Sigmoid colon (tissue), 6 donors: ENCODE measurements at regions not wholly inside any gene's neighbourhood (a gene's known extent, or its start where the extent isn't known, plus 50 kb on each side); places are given as distances from the start of the nearest gene placed in this dataset.

Experiments used
- DNase-seq: peaks from one replicate; pipeline ENCODE4 v3.0.0-alpha.2; 2019
- H3K27ac ChIP-seq, 4 donors: fragments of 200-600 bp; sonication (generic); one replicate each; pipeline ENCODE4 v1.5.1; 2016 to 2019; ENCODE audit warnings: mild to moderate bottlenecking in 1 of 4
- H3K27me3 ChIP-seq, 3 donors: fragments of 200-600 bp; sonication (generic); one replicate each; pipeline ENCODE4 v1.5.1; 2019; ENCODE audit warnings: mild to moderate bottlenecking in 1 of 3
- H3K36me3 ChIP-seq, 4 donors: fragments of 200-600 bp; sonication (generic); one replicate each; pipeline ENCODE4 v1.5.1; 2016 to 2019
- H3K4me1 ChIP-seq, 4 donors: fragments of 200-600 bp; sonication (generic); one replicate each; pipeline ENCODE4 v1.5.1; 2017 to 2019
- H3K4me3 ChIP-seq, 4 donors: fragments of 200-600 bp; sonication (generic); one replicate each; pipeline ENCODE4 v1.5.1; 2017 to 2019; ENCODE audit warnings: mild to moderate bottlenecking in 2 of 4, moderate library complexity in 1 of 4
- H3K9me3 ChIP-seq, 4 donors: fragments of 200-600 bp in 3 of 4; sonication (generic) in 3 of 4; one replicate each; pipeline versions ENCODE4 v1.5.1 to v1.6.1; 2013 to 2019
- EP300 ChIP-seq, 4 donors: sonication (generic); formaldehyde crosslinking; IDR thresholded peaks; one replicate each; pipeline ENCODE4 v1.6.1; 2017; ENCODE audit warnings: antibody characterized with exemption in 4 of 4
- POLR2A ChIP-seq, 2 donors: fragments of 450-650 bp; IDR thresholded peaks; one replicate each; pipeline ENCODE4 v1.6.1; 2016; ENCODE audit warnings: antibody characterized with exemption in 2 of 2, mild to moderate bottlenecking in 2 of 2, moderate library complexity in 2 of 2
- POLR2AphosphoS5 ChIP-seq, 4 donors: sonication (generic); formaldehyde crosslinking; IDR thresholded peaks; one replicate each; pipeline ENCODE4 v1.6.1; 2017; ENCODE audit warnings: antibody characterized with exemption in 4 of 4
- WGBS, 2 donors: extraction: QIAGEN DNeasy Blood & Tissue Kit; methylation state at CpG; one replicate each; pipeline ENCODE4 v1.1.7; 2013; 5-methylcytosine and 5-hydroxymethylcytosine counted together
- intact Hi-C: fragments of 100-400 bp; cut with DNase I; formaldehyde crosslinking; loops from one replicate; pipeline ENCODE4 v1.15.1; 2023
- TF ChIP-seq, protein P1 (sequence below), 4 experiments: fragments of 450-650 bp in 3 of 4; fragments of 200-600 bp in 1 of 4; IDR thresholded peaks; one replicate each; pipeline ENCODE4 v1.5.1; 2016 to 2019; ENCODE audit warnings: antibody characterized with exemption in 4 of 4, mild to moderate bottlenecking in 3 of 4, moderate library complexity in 2 of 4
- donor health status: healthy with polysubstance abuse.
- donor health status: healthy.

DNA sequence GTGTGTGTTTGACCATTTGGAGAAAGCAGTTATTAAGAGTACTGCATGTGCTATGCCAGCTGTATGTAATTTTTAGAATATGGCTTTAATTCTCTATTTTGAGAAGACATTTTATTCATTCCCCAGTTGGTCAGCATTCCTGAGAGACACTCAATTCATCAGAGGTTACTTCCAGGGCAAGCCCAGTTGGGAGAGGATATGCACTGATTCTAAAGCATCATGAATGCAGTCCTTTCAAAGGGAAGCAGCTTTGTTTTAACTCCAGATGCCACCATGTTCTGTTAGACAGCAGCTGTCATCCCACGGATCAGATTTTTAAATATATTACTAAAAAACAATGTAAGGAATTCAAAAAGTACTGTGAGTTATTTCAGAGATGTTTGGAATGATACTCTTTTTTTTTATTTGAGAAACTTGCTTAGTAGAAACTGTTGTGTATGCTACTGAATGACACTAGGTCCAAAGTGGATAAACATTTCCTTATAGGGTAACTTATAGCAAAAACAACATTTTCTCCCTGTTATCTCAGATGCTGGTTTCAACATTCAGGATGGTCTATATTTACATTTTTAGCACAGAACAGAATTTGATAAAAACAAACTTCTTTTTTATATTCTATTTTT is 149.5 kb upstream of the B3GALT2 start:
- peak overlapping the region in 1 of 4 donors; percentile 39 for H3K27ac ChIP-seq
- intact Hi-C loops: no loop called here
- TF ChIP-seq EP300 (IDR thresholded peaks at IDR 0.05): no peak
- TF ChIP-seq, protein P1, sequence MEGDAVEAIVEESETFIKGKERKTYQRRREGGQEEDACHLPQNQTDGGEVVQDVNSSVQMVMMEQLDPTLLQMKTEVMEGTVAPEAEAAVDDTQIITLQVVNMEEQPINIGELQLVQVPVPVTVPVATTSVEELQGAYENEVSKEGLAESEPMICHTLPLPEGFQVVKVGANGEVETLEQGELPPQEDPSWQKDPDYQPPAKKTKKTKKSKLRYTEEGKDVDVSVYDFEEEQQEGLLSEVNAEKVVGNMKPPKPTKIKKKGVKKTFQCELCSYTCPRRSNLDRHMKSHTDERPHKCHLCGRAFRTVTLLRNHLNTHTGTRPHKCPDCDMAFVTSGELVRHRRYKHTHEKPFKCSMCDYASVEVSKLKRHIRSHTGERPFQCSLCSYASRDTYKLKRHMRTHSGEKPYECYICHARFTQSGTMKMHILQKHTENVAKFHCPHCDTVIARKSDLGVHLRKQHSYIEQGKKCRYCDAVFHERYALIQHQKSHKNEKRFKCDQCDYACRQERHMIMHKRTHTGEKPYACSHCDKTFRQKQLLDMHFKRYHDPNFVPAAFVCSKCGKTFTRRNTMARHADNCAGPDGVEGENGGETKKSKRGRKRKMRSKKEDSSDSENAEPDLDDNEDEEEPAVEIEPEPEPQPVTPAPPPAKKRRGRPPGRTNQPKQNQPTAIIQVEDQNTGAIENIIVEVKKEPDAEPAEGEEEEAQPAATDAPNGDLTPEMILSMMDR (IDR thresholded peaks at IDR 0.05): no peak
- TF ChIP-seq POLR2A (IDR thresholded peaks at IDR 0.05): no peak
- no peak for TF ChIP-seq POLR2AphosphoS5 (IDR thresholded peaks at IDR 0.05)
- no peak for DNase-seq
- H3K9me3 ChIP-seq: peaks cover 0 to 7% (median 4%) of the 10 kb centered on the region in 4 donors
- peaks cover 0 to 10% (median 0%) of the 10 kb centered on the region in 4 donors for H3K4me1 ChIP-seq
- no peaks in the 10 kb centered on the region for H3K27me3 ChIP-seq
- H3K36me3 ChIP-seq: no peaks in the 10 kb centered on the region
- no peak overlapping the region for H3K4me3 ChIP-seq
- 68 to 85% methylated on average over 1 of the region's 1 CpG for WGBS, 2 donors

DNA sequence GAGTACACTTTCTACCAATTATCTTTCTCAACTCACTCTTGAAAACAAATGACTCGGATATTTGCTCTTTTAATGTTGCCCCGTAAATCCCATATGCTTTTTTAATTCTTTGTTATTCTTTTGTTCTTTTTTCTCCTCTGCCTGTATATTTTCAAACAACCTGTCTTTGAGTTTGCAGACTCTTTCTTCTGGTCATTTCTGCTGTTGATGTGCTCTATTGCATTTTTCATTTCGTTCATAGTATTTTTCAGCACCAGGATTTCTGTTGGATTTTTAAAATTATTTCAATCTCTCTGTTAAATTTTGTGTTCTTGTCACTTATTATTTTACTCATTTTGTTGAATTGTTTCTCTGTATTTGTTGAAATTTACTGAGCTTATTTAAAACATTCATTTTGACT is 146.8 kb upstream of the B3GALT2 start:
- intact Hi-C loops: no loop called here
- Histone ChIP-seq H3K36me3 (no peaks in the 10 kb centered on the region), H3K27ac (no peak overlapping the region), H3K4me1 (peaks cover 0 to 10% (median 0%) of the 10 kb centered on the region in 4 donors), H3K9me3 (peaks cover 0 to 7% (median 4%) of the 10 kb centered on the region in 4 donors), H3K4me3 (no peak overlapping the region), H3K27me3 (no peaks in the 10 kb centered on the region)
- TF ChIP-seq, protein P1 (IDR thresholded peaks at IDR 0.05): no peak
- TF ChIP-seq POLR2A (IDR thresholded peaks at IDR 0.05): no peak
- TF ChIP-seq EP300 (IDR thresholded peaks at IDR 0.05): no peak
- TF ChIP-seq POLR2AphosphoS5 (IDR thresholded peaks at IDR 0.05): no peak
- no peak for DNase-seq
- 95 to 98% methylated on average over 3 of the region's 3 CpGs for WGBS, 2 donors

DNA sequence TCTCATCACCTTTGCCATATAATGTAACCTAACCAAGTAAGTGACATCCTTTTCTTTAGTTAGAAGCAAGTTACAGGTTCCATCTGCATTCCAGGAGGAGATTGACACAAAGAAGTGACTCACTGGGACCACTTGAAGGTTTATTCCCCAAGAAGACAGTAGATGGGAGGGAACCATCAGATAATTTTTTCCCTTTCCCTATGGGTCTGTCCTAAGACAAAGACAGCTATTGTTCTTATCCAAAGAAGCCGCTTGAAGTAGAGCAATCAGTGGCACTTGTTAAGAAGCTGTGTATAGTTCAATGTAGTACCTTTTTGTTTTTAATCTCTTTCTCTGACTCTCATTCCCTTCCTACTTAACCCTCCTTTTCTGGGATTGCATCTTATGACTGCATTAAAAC is 139.9 kb upstream of the B3GALT2 start:
- no peaks in the 10 kb centered on the region for H3K36me3 ChIP-seq

DNA sequence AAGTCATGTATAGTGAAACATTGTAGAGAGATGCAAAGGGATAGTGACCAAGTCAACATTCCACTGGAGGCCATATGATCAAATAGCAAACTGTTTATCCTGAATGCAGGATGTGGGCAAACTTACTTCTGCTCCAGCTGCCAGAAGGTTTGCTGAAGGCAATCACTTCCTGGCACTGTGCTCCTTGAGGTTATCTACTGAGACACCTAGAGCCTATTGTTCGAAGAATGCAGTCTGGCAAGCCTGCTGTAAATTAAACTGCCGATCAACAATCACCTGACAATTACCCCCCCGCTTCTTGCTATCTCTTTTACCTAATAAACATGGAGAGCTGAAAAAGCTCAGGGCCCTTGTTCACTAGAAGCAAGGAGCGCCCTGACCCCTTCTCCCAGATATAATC is 139.4 kb upstream of the B3GALT2 start:
- TF ChIP-seq POLR2AphosphoS5 (IDR thresholded peaks at IDR 0.05): no peak
- TF ChIP-seq EP300 (IDR thresholded peaks at IDR 0.05): no peak
- H3K27ac ChIP-seq: no peak overlapping the region
- WGBS, 2 donors: 94 to 96% methylated on average over 4 of the region's 4 CpGs

More for the DNA sequence above, 139.9 kb upstream of the B3GALT2 start:
- Histone ChIP-seq H3K9me3 (no peaks in the 10 kb centered on the region), H3K4me3 (no peak overlapping the region), H3K27ac (no peak overlapping the region), H3K4me1 (no peaks in the 10 kb centered on the region), H3K27me3 (no peaks in the 10 kb centered on the region)
- TF ChIP-seq, protein P1 (IDR thresholded peaks at IDR 0.05): no peak
- TF ChIP-seq POLR2AphosphoS5 (IDR thresholded peaks at IDR 0.05) (no peak), EP300 (IDR thresholded peaks at IDR 0.05) (no peak)
- intact Hi-C loops: no loop called here
- no peak for DNase-seq
- 75 to 84% methylated on average over 1 of the region's 1 CpG for WGBS, 2 donors

DNA sequence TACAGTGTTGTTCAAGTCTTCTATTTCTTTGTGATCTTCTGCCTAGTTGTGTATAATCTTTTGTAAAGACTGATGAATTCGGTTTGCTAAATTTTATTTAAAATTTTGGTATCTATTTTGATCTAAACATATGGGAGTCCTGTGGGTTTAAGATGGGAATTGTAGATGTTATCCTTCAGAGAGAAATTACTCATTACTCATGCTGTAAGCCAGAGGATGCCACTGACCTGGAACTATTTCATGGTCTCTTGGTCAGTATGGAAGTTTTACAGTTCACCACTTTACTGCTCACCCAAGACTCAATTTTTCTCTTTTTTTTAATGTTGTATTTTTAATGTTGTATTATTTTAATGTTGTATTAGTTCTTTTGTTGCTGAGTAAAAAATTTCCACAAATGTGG is 138.6 kb upstream of the B3GALT2 start:
- Histone ChIP-seq H3K4me1 (no peaks in the 10 kb centered on the region), H3K9me3 (no peaks in the 10 kb centered on the region), H3K27me3 (no peaks in the 10 kb centered on the region), H3K4me3 (no peak overlapping the region), H3K27ac (no peak overlapping the region), H3K36me3 (no peaks in the 10 kb centered on the region)
- 92 to 96% methylated on average over 1 of the region's 1 CpG for WGBS, 2 donors
- no peak for TF ChIP-seq POLR2A (IDR thresholded peaks at IDR 0.05)
- TF ChIP-seq, protein P1 (IDR thresholded peaks at IDR 0.05): no peak
- intact Hi-C loops: no loop called here
- no peak for DNase-seq

More for the DNA sequence above, 139.4 kb upstream of the B3GALT2 start:
- H3K9me3 ChIP-seq: no peaks in the 10 kb centered on the region
- no peak for DNase-seq
- H3K4me1 ChIP-seq: no peaks in the 10 kb centered on the region
- intact Hi-C loops: no loop called here
- H3K27me3 ChIP-seq: no peaks in the 10 kb centered on the region
- no peaks in the 10 kb centered on the region for H3K36me3 ChIP-seq
- H3K4me3 ChIP-seq: no peak overlapping the region
